ENCODE measurements at regions not wholly inside any gene's neighbourhood (a gene's known extent, or its start where the extent isn't known, plus 50 kb on each side); places are given as distances from the start of the nearest gene placed in this dataset.

- TF ChIP-seq CTCF (IDR thresholded peaks at IDR 0.05 in 2 of 3, conservative IDR thresholded peaks at IDR 0.05 in 1 of 3; ENCODE audit: borderline replicate concordance in 1 of 3, insufficient read depth in 1 of 3, low read depth in 2 of 3, low read length in 2 of 3) = no peak
- no peak for TF ChIP-seq YY1 (IDR thresholded peaks at IDR 0.05; ENCODE audit: extremely low read depth, insufficient replicate concordance, low read depth, low read length)
- TF ChIP-seq POLR2AphosphoS5 (IDR thresholded peaks at IDR 0.05; ENCODE audit: low read depth, low read length) = no peak
- TF ChIP-seq MAX (IDR thresholded peaks at IDR 0.05) = no peak
- TF ChIP-seq EZH2phosphoT487 (IDR thresholded peaks at IDR 0.05; ENCODE audit: borderline replicate concordance) = no peak
- TF ChIP-seq ZNF274 (IDR thresholded peaks at IDR 0.05; ENCODE audit: low read depth, low read length) = no peak
- TF ChIP-seq CBX3 (IDR thresholded peaks at IDR 0.05; ENCODE audit: low read depth) = no peak
- TF ChIP-seq EZH2 (IDR thresholded peaks at IDR 0.05) = no peak
- no peak for TF ChIP-seq SP1 (IDR thresholded peaks at IDR 0.05; ENCODE audit: low read depth)
- no peak for TF ChIP-seq POLR2A (IDR thresholded peaks at IDR 0.05; ENCODE audit: borderline replicate concordance, extremely low read depth, insufficient read depth, insufficient read length)
- no peak for TF ChIP-seq JUND (IDR thresholded peaks at IDR 0.05)
- TF ChIP-seq ZBTB33 (IDR thresholded peaks at IDR 0.05; ENCODE audit: extremely low read depth, insufficient replicate concordance, low read length) = no peak
Observed at GRCh38 chr12:24011927-24012507, 62.5 kb upstream of the SOX5 start.

All from HCT116 (cell line).